H1 (cell line): ENCODE measurements at regions not wholly inside any gene's neighbourhood (a gene's known extent, or its start where the extent isn't known, plus 50 kb on each side); places are given as distances from the start of the nearest gene placed in this dataset.

ENCODE experiments used
- KDM1A ChIP-seq: fragments of 200-600, 300-600 bp; sonication (generic); IDR thresholded peaks from 2 replicates; pipeline ENCODE4 v1.7.1; 2016; ENCODE audit warnings: mild to moderate bottlenecking, low read length, borderline replicate concordance
- NANOG ChIP-seq: IDR thresholded peaks from 2 replicates; pipeline ENCODE4 v1.6.1; 2011; ENCODE audit warnings: low read length, low read depth, mild to moderate bottlenecking, inconsistent platforms; ENCODE audit not compliant: insufficient read depth, poor library complexity, severe bottlenecking

GRCh38 chr4:182136201-182136600, 107.0 kb upstream of the TENM3 start (continued):
- no peak for TF ChIP-seq NANOG
- no peak for TF ChIP-seq KDM1A
